Ishikawa (cell line): ENCODE measurements at regions not wholly inside any gene's neighbourhood (a gene's known extent, or its start where the extent isn't known, plus 50 kb on each side); places are given as distances from the start of the nearest gene placed in this dataset.

ENCODE experiments used
- CEBPB ChIP-seq: IDR thresholded peaks from 2 replicates; pipeline ENCODE4 v1.6.1; 2012
- EGR1 ChIP-seq: IDR thresholded peaks from 2 replicates; pipeline ENCODE4 v1.6.1; 2012
- EP300 ChIP-seq: IDR thresholded peaks from 2 replicates; pipeline ENCODE4 v1.6.1; 2012; ENCODE audit warnings: borderline replicate concordance
- MAX ChIP-seq: IDR thresholded peaks from 2 replicates; pipeline ENCODE4 v1.6.1; 2012
- RAD21 ChIP-seq: IDR thresholded peaks from 2 replicates; pipeline ENCODE4 v1.6.1; 2012; ENCODE audit warnings: low read depth
- REST ChIP-seq: IDR thresholded peaks from 2 replicates; pipeline ENCODE4 v1.6.1; 2012; ENCODE audit warnings: low read depth, mild to moderate bottlenecking
- TAF1 ChIP-seq: IDR thresholded peaks from 2 replicates; pipeline ENCODE4 v1.6.1; 2012; ENCODE audit warnings: low read depth, mild to moderate bottlenecking
- TCF12 ChIP-seq: IDR thresholded peaks from 2 replicates; pipeline ENCODE4 v1.6.1; 2012; ENCODE audit warnings: low read depth
- TEAD4 ChIP-seq: IDR thresholded peaks from 2 replicates; pipeline ENCODE4 v1.6.1; 2012

- TF ChIP-seq TAF1: no peak
- TF ChIP-seq TEAD4: no peak
- no peak for TF ChIP-seq TCF12
- no peak for TF ChIP-seq CEBPB
- no peak for TF ChIP-seq MAX
- TF ChIP-seq RAD21: no peak
- no peak for TF ChIP-seq REST
- no peak for TF ChIP-seq EP300
- TF ChIP-seq EGR1: no peak
Observed at GRCh38 chr12:34106172-34106571, 83.9 kb downstream of the ALG10 start.
